ENCODE measurements at regions not wholly inside any gene's neighbourhood (a gene's known extent, or its start where the extent isn't known, plus 50 kb on each side); places are given as distances from the start of the nearest gene placed in this dataset.

GRCh38 chr12:24071842-24072241, 122.4 kb upstream of the SOX5 start:
- ATAC-seq: no peak

DNA sequence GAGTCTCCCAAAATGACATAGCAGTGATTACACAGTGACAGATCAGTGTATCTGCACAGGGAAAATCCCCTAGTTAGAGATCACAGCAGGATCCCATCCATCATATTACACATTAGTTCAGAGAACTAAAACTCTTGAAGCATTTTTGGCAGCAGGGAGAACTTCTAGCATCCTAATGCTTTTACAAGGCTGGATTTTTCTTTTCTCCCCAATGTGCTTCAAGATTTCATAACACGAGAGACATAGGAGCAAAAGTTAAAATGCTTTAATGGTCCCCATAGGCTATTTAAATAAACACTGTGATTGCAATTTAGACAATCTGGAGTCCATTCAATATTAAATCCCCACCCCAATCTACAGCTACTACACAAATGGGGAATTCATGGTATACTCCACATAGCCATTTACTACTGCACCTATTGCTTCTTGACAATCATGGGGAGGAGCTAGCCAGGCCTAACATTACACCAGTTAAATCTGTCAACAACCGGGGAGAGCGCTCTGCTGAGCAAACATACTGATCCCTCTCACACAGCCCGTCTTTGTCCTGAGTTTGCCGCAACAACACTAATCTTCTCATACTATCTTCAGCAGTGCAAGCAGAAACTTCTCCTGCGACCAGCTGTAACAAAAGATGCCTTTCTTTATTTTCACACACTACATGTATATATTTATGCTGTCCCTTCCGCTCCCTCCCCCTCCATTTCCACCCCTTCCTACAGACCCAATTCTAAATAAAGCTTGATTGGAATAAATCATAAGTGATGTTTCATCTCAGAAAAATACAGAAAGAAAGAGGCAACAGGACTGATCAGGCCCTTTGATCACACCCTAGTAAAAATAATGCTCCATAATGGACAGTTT, 120.3 kb upstream of the SOX5 start:
- no peak for ATAC-seq

GRCh38 chr12:24066865-24067264, 117.4 kb upstream of the SOX5 start:
- no peak for ATAC-seq

DNA sequence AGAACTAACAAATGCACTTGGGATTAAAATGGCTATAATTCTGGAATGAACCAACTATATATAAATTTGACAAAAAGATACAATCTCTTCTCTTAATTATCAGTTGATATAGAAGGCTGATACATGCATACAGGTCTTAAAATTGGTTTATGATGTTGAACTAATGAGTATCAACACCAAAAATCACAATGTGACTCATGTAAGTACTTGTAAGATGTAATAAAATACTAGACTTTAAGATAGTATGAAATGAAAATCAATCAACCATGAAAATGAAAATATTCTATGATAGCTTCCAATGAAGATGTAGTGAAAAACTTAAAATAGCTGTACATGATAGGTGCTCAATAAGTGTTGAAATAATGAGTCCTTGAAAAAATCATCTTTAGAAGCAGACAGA, 116.6 kb upstream of the SOX5 start:
- ATAC-seq: no peak

- ATAC-seq: no peak
Measured at GRCh38 chr12:24062642-24063245, 113.3 kb upstream of the SOX5 start.

GRCh38 chr12:24060089-24060488, 110.6 kb upstream of the SOX5 start:
- ATAC-seq: no peak

- no peak for ATAC-seq
Measured at GRCh38 chr12:24057920-24058476, 108.5 kb upstream of the SOX5 start.

GRCh38 chr12:24055747-24056146, 106.3 kb upstream of the SOX5 start:
- no peak for ATAC-seq

DNA sequence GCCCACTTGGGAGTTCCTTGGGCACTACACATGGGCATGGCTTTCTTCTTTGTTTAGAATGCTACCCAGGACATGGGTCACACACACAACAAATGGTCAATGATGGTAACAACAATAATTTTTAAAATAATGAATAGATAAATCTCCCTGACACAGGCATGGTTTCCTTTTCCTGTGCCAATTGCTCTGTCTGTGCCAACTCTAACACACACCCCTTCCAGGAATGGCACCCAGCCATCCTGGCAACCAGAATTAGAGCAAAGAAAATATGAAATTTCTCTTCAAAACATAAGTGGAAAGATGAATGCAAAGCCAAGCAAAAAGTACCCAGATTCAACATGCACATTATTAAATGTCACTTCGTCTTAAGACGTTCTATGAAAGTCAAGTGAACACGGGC, 104.9 kb upstream of the SOX5 start:
- no peak for ATAC-seq

- ATAC-seq: no peak
Measured at GRCh38 chr12:24049728-24050127, 100.3 kb upstream of the SOX5 start.

- no peak for ATAC-seq
Measured at GRCh38 chr12:24049101-24049500, 99.6 kb upstream of the SOX5 start.

DNA sequence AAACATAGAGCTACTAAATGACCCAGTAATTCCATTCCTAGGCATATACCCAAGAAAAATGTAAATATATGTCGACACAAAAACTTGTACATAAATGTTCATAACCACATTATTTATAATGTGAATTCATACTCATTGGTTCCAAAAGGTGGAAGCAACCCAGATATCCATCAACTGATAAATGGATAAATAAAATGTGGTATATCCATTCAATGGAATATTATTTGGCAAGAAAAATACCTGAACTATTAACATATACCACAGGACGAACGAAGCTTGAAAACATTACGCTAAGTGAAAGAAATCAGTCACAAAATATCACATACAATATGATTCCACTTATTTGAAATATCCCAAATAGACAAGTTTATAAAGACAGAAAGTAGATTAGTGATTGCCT, 99.0 kb upstream of the SOX5 start:
- ATAC-seq: no peak

- ATAC-seq: no peak
Measured at GRCh38 chr12:24047326-24047725, 97.9 kb upstream of the SOX5 start.

DNA sequence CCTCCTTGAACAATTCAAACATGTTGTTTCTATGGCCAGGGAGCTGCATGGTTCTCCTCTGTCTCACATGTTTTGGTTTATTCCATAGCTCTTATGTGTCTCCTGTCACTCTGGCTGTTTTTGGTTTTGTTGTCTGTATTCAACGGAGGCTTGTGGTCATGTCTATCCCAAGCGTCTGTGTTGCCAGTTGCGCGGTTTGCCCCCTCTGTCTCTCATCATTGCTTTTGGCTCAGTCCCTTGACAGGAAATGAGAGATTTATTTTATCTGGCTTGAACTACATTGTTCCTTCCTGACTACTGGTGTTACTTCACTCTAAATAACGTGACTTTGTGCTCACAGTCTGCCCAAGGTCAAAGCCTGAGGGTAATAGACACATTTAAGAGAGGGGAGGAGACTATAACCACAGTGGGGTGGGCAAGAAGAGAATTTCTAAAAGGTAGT, 96.4 kb upstream of the SOX5 start:
- ATAC-seq: no peak

GRCh38 chr12:24044941-24045703, 95.7 kb upstream of the SOX5 start:
- no peak for ATAC-seq

DNA sequence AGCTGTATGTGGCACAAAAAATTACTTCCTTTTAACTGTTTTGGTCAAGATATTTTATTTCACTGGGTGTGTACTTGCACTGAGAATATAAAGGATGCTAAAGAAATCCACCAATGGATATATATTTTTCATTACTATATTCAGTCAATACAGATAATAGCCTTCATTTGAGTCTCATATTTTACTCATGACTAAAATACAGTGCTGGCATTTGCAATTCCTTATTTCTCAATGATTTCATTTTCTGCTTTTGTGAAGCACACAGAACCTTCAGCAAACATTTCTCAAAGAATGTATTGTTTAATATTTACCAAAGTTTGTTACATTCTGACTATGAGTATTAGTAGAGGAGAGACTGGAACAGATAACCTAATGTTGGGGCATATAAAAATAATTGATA, 93.2 kb upstream of the SOX5 start:
- no peak for ATAC-seq

DNA sequence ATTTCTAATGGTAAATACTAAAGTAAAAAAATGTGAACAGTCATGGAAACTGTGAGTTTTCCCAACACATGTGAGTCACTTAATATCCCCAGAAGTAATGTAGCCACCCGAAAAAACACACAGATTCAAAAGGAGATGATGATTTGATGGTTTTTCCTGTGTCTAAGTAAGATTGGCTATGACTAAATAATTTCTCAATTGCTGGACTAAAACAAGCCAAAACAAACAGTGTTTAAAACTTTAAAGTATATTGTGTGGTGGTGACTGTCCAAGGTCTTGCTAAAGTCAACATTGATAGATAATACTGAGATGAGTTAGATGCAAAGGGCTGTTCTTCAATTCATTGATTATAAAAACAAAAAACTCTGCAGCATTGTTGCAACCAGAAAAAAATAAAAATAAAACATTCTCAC, 89.6 kb upstream of the SOX5 start:
- no peak for ATAC-seq

- ATAC-seq: no peak
Measured at GRCh38 chr12:24038211-24038997, 88.9 kb upstream of the SOX5 start.

- no peak for ATAC-seq
Measured at GRCh38 chr12:24036438-24037216, 87.2 kb upstream of the SOX5 start.

- no peak for ATAC-seq
Measured at GRCh38 chr12:24034894-24035293, 85.4 kb upstream of the SOX5 start.

- no peak for ATAC-seq
Measured at GRCh38 chr12:24034160-24034559, 84.7 kb upstream of the SOX5 start.

DNA sequence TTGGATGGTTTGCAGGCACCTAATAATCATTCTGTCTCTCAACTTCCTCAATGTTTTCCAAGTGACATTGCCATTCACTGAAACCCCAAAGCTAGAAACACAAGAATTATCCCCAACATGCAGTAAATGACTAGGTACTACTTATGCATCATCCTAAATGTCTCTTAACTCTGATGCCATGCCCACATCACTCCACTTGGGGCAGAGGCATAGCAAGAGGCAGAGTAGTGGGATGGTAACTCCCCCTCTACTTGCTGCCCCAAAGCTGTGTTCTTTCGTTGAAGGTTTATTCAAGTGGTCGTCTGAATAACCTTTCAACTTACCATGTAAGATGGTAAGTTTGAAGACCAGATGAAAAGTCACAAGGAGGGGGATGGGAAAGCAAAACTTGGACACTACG, 77.9 kb upstream of the SOX5 start:
- ATAC-seq: no peak

Data from activated CD4-positive, CD25-positive, alpha-beta regulatory T cell treated with anti-CD3 and anti-CD28 coated beads, Interleukin-2, amount 50 U/mL, for 24 hours (primary cell).